Nephron (organoid): ENCODE measurements at regions not wholly inside any gene's neighbourhood (a gene's known extent, or its start where the extent isn't known, plus 50 kb on each side); places are given as distances from the start of the nearest gene placed in this dataset.

Experiments
- H3K27ac Mint-ChIP-seq, 3 experiments: 2 replicates each; pipeline ENCODE4 v1.8.0; 2020; ENCODE audit warnings: mixed read lengths in 3 of 3, mild to moderate bottlenecking in 2 of 3, moderate library complexity in 1 of 3
- H3K27me3 Mint-ChIP-seq: 2 replicates; pipeline ENCODE4 v1.8.0; 2021; ENCODE audit warnings: low read depth, mild to moderate bottlenecking, moderate library complexity, mixed read lengths
- H3K36me3 Mint-ChIP-seq: 2 replicates; pipeline ENCODE4 v1.8.0; 2020; ENCODE audit warnings: low read depth, mixed read lengths
- H3K4me1 Mint-ChIP-seq: 2 replicates; pipeline ENCODE4 v1.8.0; 2020; ENCODE audit warnings: mixed read lengths
- H3K4me3 Mint-ChIP-seq, 3 experiments: 2 replicates each; pipeline ENCODE4 v1.8.0; 2020; ENCODE audit warnings: mild to moderate bottlenecking in 3 of 3, mixed read lengths in 3 of 3, moderate library complexity in 2 of 3
- H3K9me3 Mint-ChIP-seq: 2 replicates; pipeline ENCODE4 v1.8.0; 2020; ENCODE audit warnings: mixed read lengths
- TF ChIP-seq, protein P1 (sequence below), 3 experiments: fragments of 200-600 bp; sonication (generic); IDR thresholded peaks; one replicate each; pipeline ENCODE4 v1.5.0; 2021; ENCODE audit warnings: antibody characterized with exemption in 3 of 3; ENCODE audit not compliant: unreplicated experiment in 3 of 3

DNA sequence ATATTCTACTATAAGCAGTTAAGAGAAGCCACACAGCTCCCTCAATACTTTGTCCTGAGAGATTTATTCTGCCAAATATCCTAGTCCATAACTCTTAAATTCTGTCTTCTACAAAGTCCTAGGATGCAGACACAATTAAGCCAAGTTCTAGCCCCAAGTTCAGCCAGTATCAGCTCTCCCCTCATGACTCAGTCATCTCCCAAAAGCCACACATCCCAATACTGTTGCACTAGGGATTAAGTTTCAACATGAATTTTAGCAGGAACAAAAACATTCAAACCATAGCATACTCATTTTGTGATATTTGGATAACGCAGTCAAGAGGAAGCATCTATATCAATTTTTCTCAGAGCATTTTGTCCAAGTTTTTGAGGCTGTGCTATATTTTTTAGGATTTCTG is 277.4 kb downstream of the FZD1 start:
- no peak overlapping the region for H3K4me3 Mint-ChIP-seq
- TF ChIP-seq, protein P1, sequence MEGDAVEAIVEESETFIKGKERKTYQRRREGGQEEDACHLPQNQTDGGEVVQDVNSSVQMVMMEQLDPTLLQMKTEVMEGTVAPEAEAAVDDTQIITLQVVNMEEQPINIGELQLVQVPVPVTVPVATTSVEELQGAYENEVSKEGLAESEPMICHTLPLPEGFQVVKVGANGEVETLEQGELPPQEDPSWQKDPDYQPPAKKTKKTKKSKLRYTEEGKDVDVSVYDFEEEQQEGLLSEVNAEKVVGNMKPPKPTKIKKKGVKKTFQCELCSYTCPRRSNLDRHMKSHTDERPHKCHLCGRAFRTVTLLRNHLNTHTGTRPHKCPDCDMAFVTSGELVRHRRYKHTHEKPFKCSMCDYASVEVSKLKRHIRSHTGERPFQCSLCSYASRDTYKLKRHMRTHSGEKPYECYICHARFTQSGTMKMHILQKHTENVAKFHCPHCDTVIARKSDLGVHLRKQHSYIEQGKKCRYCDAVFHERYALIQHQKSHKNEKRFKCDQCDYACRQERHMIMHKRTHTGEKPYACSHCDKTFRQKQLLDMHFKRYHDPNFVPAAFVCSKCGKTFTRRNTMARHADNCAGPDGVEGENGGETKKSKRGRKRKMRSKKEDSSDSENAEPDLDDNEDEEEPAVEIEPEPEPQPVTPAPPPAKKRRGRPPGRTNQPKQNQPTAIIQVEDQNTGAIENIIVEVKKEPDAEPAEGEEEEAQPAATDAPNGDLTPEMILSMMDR (IDR thresholded peaks at IDR 0.05; ENCODE audit: unreplicated experiment in 3 of 3) = no peak
- H3K27ac Mint-ChIP-seq = peak overlapping the region in 2 of 3 experiments; percentile 21 to 28
- H3K9me3 Mint-ChIP-seq = no peaks in the 10 kb centered on the region
- peaks cover 15% of the 10 kb centered on the region for H3K4me1 Mint-ChIP-seq
- H3K36me3 Mint-ChIP-seq = no peaks in the 10 kb centered on the region
- H3K27me3 Mint-ChIP-seq = no peaks in the 10 kb centered on the region

DNA sequence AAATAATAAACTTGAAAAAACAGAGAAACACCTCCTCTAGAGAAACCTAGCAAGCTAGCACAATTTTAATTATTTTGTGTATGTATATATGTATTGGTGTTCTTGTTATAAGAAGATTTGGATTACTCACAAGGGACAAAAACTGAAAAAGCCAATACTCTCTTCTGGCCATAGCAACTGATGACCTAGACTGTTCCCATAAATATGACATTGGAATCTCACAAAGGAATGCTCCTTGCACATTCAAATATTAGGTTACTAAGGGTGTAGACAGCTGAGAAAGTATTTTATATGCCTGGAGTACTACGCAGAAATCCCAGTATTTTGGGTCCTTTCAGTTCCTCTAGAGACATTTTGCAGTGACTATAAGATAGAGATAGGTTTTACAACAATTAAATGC is 279.4 kb downstream of the FZD1 start:
- Mint-ChIP-seq H3K27me3 (no peaks in the 10 kb centered on the region), H3K4me3 (no peak overlapping the region), H3K9me3 (no peaks in the 10 kb centered on the region), H3K4me1 (peaks cover 6% of the 10 kb centered on the region), H3K27ac (no peak overlapping the region), H3K36me3 (no peaks in the 10 kb centered on the region)
- TF ChIP-seq, protein P1 (IDR thresholded peaks at IDR 0.05; ENCODE audit: unreplicated experiment in 3 of 3) = no peak

DNA sequence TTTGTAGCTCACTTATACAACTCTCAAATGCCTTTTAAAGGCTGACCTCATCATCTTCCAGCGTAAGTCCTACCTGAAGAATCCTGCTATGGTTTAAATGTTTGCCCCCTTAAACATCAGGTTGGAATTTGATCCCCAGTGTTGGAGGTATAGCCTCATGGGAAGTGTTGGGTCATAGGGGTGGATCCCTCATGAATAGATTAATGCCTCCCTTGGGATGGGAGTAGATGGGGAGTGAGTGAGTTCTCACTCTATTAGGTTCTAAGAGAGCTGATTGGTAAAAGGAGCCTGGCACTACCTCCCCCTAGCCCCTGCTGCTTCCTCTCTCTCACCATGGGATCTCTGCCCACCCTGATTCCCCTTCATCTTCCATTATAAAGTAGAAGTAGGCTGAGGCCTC is 285.6 kb downstream of the FZD1 start:
- peaks cover 10% of the 10 kb centered on the region for H3K4me1 Mint-ChIP-seq
- H3K4me3 Mint-ChIP-seq = no peak overlapping the region
- TF ChIP-seq, protein P1 (IDR thresholded peaks at IDR 0.05; ENCODE audit: unreplicated experiment in 3 of 3) = no peak
- no peaks in the 10 kb centered on the region for H3K9me3 Mint-ChIP-seq
- no peak overlapping the region for H3K27ac Mint-ChIP-seq
- H3K36me3 Mint-ChIP-seq = no peaks in the 10 kb centered on the region
- no peaks in the 10 kb centered on the region for H3K27me3 Mint-ChIP-seq

DNA sequence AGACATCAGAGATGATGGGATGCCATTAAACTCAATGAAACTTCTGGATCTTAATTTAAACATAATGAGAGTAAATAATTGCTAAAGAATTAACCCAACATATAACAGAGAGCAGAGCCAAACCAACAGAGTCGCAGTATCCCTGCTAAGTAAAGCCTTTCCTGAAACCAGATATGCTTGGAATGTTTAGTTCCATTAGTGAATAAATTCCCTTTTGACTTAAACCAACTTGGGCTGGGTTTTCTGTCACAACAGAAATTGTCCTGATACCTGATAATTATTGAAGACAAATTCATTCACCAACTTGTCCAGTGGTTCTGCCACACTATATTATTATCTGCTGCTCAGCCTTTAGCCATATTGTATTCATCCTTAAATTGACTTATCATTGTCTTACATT is 286.7 kb downstream of the FZD1 start:
- Mint-ChIP-seq H3K4me1 (peaks cover 10% of the 10 kb centered on the region), H3K27ac (no peak overlapping the region), H3K9me3 (no peaks in the 10 kb centered on the region), H3K27me3 (no peaks in the 10 kb centered on the region), H3K4me3 (no peak overlapping the region), H3K36me3 (no peaks in the 10 kb centered on the region)
- TF ChIP-seq, protein P1 (IDR thresholded peaks at IDR 0.05; ENCODE audit: unreplicated experiment in 3 of 3) = no peak

DNA sequence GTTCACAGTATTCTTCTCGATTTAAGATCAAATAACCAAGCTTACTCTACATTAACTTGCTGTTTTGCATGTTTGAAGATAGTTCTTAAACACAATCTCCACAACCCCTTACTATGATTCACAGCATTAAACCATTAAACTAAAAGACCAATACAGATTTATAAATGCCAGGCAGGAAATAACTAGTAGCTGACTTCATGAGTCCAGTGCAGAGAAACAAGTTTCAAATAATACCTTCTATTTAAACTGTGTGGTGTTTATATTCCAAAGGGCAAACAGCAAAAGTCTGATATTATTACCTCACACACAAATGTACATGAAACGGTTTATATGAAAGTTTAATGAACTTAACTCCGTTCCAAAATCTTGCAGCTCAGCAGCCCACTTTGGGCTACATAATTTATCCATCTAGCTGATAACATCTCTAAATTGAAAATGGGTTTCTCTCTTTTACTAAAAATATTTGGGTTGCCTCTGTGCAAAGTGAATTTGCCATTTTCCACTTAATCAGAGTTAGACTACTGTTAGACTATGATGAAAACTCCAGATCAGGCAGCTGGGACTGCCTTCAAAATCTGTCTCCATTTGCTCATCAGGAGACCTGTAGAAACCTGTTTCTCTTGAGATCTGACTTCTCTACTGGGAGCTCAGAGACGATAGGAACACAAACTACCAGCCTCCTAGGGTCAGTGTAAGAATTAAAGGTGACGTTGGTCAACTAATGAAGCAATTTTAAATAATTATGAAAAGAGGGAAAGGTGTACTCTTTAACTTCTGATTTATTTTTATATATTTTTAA is 287.3 kb downstream of the FZD1 start:
- Mint-ChIP-seq H3K4me1 (peaks cover 10% of the 10 kb centered on the region), H3K4me3 (no peak overlapping the region)
- TF ChIP-seq, protein P1 (IDR thresholded peaks at IDR 0.05; ENCODE audit: unreplicated experiment in 3 of 3) = no peak

DNA sequence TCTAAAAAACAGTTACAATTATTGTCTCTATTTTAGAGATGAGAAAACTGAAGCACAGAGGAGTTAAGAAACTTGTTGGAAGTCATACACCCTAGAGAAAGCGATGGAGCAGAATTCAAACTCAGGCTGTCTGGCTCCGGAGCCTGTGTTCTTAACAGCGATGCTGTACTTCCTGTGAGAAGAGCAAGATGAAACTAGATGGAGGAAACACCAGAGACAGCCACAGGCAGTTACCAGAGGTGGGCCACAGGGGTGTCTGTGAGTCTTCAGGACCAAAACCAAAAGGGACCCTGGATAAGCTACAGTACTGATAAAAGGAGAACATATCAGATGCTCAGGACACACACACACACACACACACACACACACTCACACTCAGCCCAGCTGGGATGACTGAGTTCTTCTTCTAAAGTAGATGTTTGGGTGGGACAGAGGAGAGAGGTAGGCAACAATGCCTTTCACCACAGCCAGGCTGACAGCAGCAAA is 289.2 kb downstream of the FZD1 start:
- no peak overlapping the region for H3K27ac Mint-ChIP-seq
- H3K4me3 Mint-ChIP-seq = no peak overlapping the region
- H3K27me3 Mint-ChIP-seq = no peaks in the 10 kb centered on the region
- TF ChIP-seq, protein P1 (IDR thresholded peaks at IDR 0.05; ENCODE audit: unreplicated experiment in 3 of 3) = no peak
- no peaks in the 10 kb centered on the region for H3K9me3 Mint-ChIP-seq
- peaks cover 16% of the 10 kb centered on the region for H3K4me1 Mint-ChIP-seq
- H3K36me3 Mint-ChIP-seq = no peaks in the 10 kb centered on the region

More for the DNA sequence above, 287.3 kb downstream of the FZD1 start:
- H3K27me3 Mint-ChIP-seq = no peaks in the 10 kb centered on the region
- H3K27ac Mint-ChIP-seq = no peak overlapping the region
- H3K9me3 Mint-ChIP-seq = no peaks in the 10 kb centered on the region
- no peaks in the 10 kb centered on the region for H3K36me3 Mint-ChIP-seq
